HCT116 (cell line): ENCODE measurements at regions not wholly inside any gene's neighbourhood (a gene's known extent, or its start where the extent isn't known, plus 50 kb on each side); places are given as distances from the start of the nearest gene placed in this dataset.

Experiments used
- ATAC-seq: fragments of 200-7000 bp; cut with Tn5 transposase; 2 replicates; pipeline ENCODE4 v1.9.1; 2020; ENCODE audit warnings: mild to moderate bottlenecking, moderate library complexity
- BruUV-seq: library from RNA; stranded (reverse); fragments of 400-500 nt; replicated peaks from 2 replicates; lab custom pipeline; 2021; lab: Mats Ljungman, UMichigan
- CTCF ChIA-PET: fragments of 300-600 bp; sonication (Branson Sonifier 250); formaldehyde crosslinking; loops from one replicate; lab custom pipeline; 2021; ENCODE audit warnings: antibody characterized with exemption; lab: Charles Lee
- POLR2A ChIA-PET: fragments of 300-600, 350-600 bp; sonication (Branson Sonifier 250); formaldehyde crosslinking; loops from one replicate; lab custom pipeline; 2021; ENCODE audit warnings: antibody characterized with exemption; lab: Charles Lee
- RAD21 ChIA-PET, 2 experiments: fragments of 300-600 bp; sonication (Branson Sonifier 250); formaldehyde crosslinking; loops; one replicate each; lab custom pipeline; 2023; ENCODE audit warnings: low total read pairs in 2 of 2; ENCODE audit not compliant: uncharacterized antibody in 2 of 2, unreplicated experiment in 2 of 2, low non-redundant PET in 1 of 2; lab: Charles Lee
- DNase-seq: peaks from one replicate; pipeline ENCODE4 v3.0.0-alpha.2; 2010; ENCODE audit warnings: low read depth, low spot score
- H2AFZ ChIP-seq: fragments of 200-600 bp; shearing (Covaris generic), sonication (generic); 2 replicates; pipeline ENCODE4 v1.6.1; 2017; ENCODE audit warnings: low read depth, mixed run types, mixed read lengths, antibody characterized with exemption, low read length; ENCODE audit not compliant: poor library complexity, severe bottlenecking
- H3K27ac ChIP-seq: 2 replicates; pipeline ENCODE4 v1.5.1; 2012; ENCODE audit warnings: low read depth, low read length
- H3K27me3 ChIP-seq: fragments of 200-600 bp; sonication (generic); 2 replicates; pipeline ENCODE4 v1.6.1; 2016; ENCODE audit warnings: mixed run types, low read length, mixed read lengths; ENCODE audit not compliant: insufficient read depth
- H3K36me3 ChIP-seq, 2 experiments: fragments of 200-500 bp in 1 of 2; fragments of 200-600 bp in 1 of 2; sonication (Bioruptor generic) in 1 of 2; sonication (generic) in 1 of 2; 2 replicates each; pipeline versions ENCODE4 v1.5.1 to v1.6.1; 2014 to 2016; ENCODE audit warnings: low read length in 2 of 2, inconsistent platforms in 1 of 2, mixed read lengths in 1 of 2, mixed run types in 1 of 2; ENCODE audit not compliant: insufficient read depth in 2 of 2, control insufficient read depth in 1 of 2
- H3K4me1 ChIP-seq, 2 experiments: fragments of 200-600 bp in 1 of 2; sonication (generic) in 1 of 2; 2 replicates each; pipeline versions ENCODE4 v1.5.1 to v1.6.1; 2012 to 2017; ENCODE audit warnings: low read length in 2 of 2, inconsistent platforms in 1 of 2, mild to moderate bottlenecking in 1 of 2, mixed read lengths in 1 of 2, mixed run types in 1 of 2, moderate library complexity in 1 of 2; ENCODE audit not compliant: insufficient read depth in 2 of 2, control insufficient read depth in 1 of 2
- H3K4me2 ChIP-seq: fragments of 200-600 bp; sonication (generic); 2 replicates; pipeline ENCODE4 v1.6.1; 2017; ENCODE audit warnings: mixed run types, low read length, mixed read lengths
- H3K4me3 ChIP-seq, 2 experiments: fragments of 200-600 bp in 1 of 2; sonication (generic) in 1 of 2; replicated peaks in 1 of 2; 2 replicates each; pipeline ENCODE4 v1.5.1; 2011 to 2016; ENCODE audit warnings: low read length in 2 of 2, control low read depth in 1 of 2, low read depth in 1 of 2, mild to moderate bottlenecking in 1 of 2, mixed read lengths in 1 of 2, mixed run types in 1 of 2
- H3K79me2 ChIP-seq: fragments of 200-600 bp; sonication (generic); 2 replicates; pipeline ENCODE4 v1.6.1; 2017; ENCODE audit warnings: mild to moderate bottlenecking, mixed run types, low read length, moderate library complexity, mixed read lengths; ENCODE audit not compliant: insufficient read depth
- H3K9ac ChIP-seq: fragments of 200-600 bp; sonication (generic); 2 replicates; pipeline ENCODE4 v1.6.1; 2016; ENCODE audit warnings: low read length, mixed read lengths
- H3K9me2 ChIP-seq: fragments of 200-600 bp; sonication (generic), shearing (Covaris generic); 2 replicates; pipeline ENCODE4 v1.6.1; 2017; ENCODE audit warnings: mixed run types, mild to moderate bottlenecking, moderate library complexity; ENCODE audit not compliant: insufficient read depth
- H3K9me3 ChIP-seq, 2 experiments: fragments of 200-500 bp in 1 of 2; fragments of 200-600 bp in 1 of 2; sonication (Bioruptor generic) in 1 of 2; sonication (generic) in 1 of 2; 2 replicates each; pipeline ENCODE4 v1.6.1; 2014 to 2017; ENCODE audit warnings: low read length in 2 of 2, mixed read lengths in 2 of 2, inconsistent platforms in 1 of 2, low read depth in 1 of 2, mild to moderate bottlenecking in 1 of 2, mixed run types in 1 of 2, moderate library complexity in 1 of 2; ENCODE audit not compliant: control insufficient read depth in 1 of 2, insufficient read depth in 1 of 2
- H4K20me1 ChIP-seq: fragments of 200-600 bp; sonication (generic), shearing (Covaris generic); 2 replicates; pipeline ENCODE4 v1.6.1; 2017; ENCODE audit warnings: mixed run types, mild to moderate bottlenecking, moderate library complexity; ENCODE audit not compliant: insufficient read depth
- ATF3 ChIP-seq: IDR thresholded peaks from 2 replicates; pipeline ENCODE4 v1.6.1; 2012
- CBX3 ChIP-seq: IDR thresholded peaks from 2 replicates; pipeline ENCODE4 v1.6.1; 2012; ENCODE audit warnings: low read depth
- CEBPB ChIP-seq: IDR thresholded peaks from 2 replicates; pipeline ENCODE4 v1.6.1; 2012; ENCODE audit warnings: low read depth
- EGR1 ChIP-seq: IDR thresholded peaks from 2 replicates; pipeline ENCODE4 v1.6.1; 2012; ENCODE audit warnings: low read depth
- ELF1 ChIP-seq: IDR thresholded peaks from 2 replicates; pipeline ENCODE4 v1.6.1; 2012; ENCODE audit warnings: low read depth, borderline replicate concordance
- EZH2 ChIP-seq: fragments of 200-600 bp; sonication (generic); IDR thresholded peaks from 2 replicates; pipeline ENCODE4 v1.6.1; 2017; ENCODE audit warnings: antibody characterized with exemption, mixed run types
- EZH2phosphoT487 ChIP-seq: fragments of 200-600 bp; IDR thresholded peaks from 2 replicates; pipeline ENCODE4 v1.6.1; 2018; ENCODE audit warnings: antibody characterized with exemption, borderline replicate concordance
- FOSL1 ChIP-seq: IDR thresholded peaks from 2 replicates; pipeline ENCODE4 v1.6.1; 2012; ENCODE audit warnings: low read depth
- JUND ChIP-seq: IDR thresholded peaks from 2 replicates; pipeline ENCODE4 v1.6.1; 2012
- MAX ChIP-seq: IDR thresholded peaks from 2 replicates; pipeline ENCODE4 v1.6.1; 2012
- POLR2A ChIP-seq: IDR thresholded peaks from 2 replicates; pipeline ENCODE4 v1.7.0; 2011; ENCODE audit warnings: borderline replicate concordance; ENCODE audit not compliant: insufficient read depth, insufficient read length; ENCODE audit errors: extremely low read depth
- POLR2AphosphoS5 ChIP-seq: IDR thresholded peaks from 2 replicates; pipeline ENCODE4 v1.6.1; 2011; ENCODE audit warnings: mild to moderate bottlenecking, low read depth, low read length, moderate library complexity
- RAD21 ChIP-seq: IDR thresholded peaks from 2 replicates; pipeline ENCODE4 v1.6.1; 2012; ENCODE audit warnings: low read depth, mild to moderate bottlenecking
- SIN3A ChIP-seq: IDR thresholded peaks from 2 replicates; pipeline ENCODE4 v1.6.1; 2012; ENCODE audit warnings: low read depth
- SP1 ChIP-seq: IDR thresholded peaks from 2 replicates; pipeline ENCODE4 v1.6.1; 2012; ENCODE audit warnings: low read depth
- SRF ChIP-seq: IDR thresholded peaks from 2 replicates; pipeline ENCODE4 v1.6.1; 2012; ENCODE audit warnings: low read depth
- TCF7L2 ChIP-seq: IDR thresholded peaks from 2 replicates; pipeline ENCODE4 v1.7.0; 2011; ENCODE audit warnings: borderline replicate concordance, inconsistent platforms; ENCODE audit not compliant: insufficient read depth, insufficient read length; ENCODE audit errors: extremely low read depth
- YY1 ChIP-seq: IDR thresholded peaks from 2 replicates; pipeline ENCODE4 v1.6.1; 2011; ENCODE audit warnings: low read length, low read depth, moderate library complexity, mild to moderate bottlenecking; ENCODE audit not compliant: insufficient replicate concordance; ENCODE audit errors: extremely low read depth
- ZFX ChIP-seq: fragments of 450-650 bp; IDR thresholded peaks from 2 replicates; pipeline ENCODE4 v1.6.1; 2017
- ZNF274 ChIP-seq: fragments of 200-500 bp; sonication (Bioruptor generic); IDR thresholded peaks from 2 replicates; pipeline ENCODE4 v1.6.1; 2014; ENCODE audit warnings: mild to moderate bottlenecking, low read depth, low read length, inconsistent platforms
- intact Hi-C: fragments of 100-400 bp; cut with micrococcal nuclease; formaldehyde crosslinking; loops from 2 replicates; pipeline ENCODE4 v1.10.0; 2022

GRCh38 chr1:80896781-80897356 is 903.9 kb upstream of the ADGRL2 start:
- Histone ChIP-seq H3K27ac (no peak overlapping the region), H3K9me3 (no peaks in the 10 kb centered on the region), H4K20me1 (no peaks in the 10 kb centered on the region), H2AFZ (no peak overlapping the region), H3K36me3 (no peaks in the 10 kb centered on the region), H3K27me3 (no peaks in the 10 kb centered on the region), H3K9ac (no peak overlapping the region), H3K4me3 (no peak overlapping the region), H3K9me2 (no peaks in the 10 kb centered on the region), H3K79me2 (no peaks in the 10 kb centered on the region), H3K4me1 (no peaks in the 10 kb centered on the region), H3K4me2 (no peak overlapping the region)
- CTCF ChIA-PET: no interaction called here
- TF ChIP-seq SRF (no peak), SIN3A (no peak), CBX3 (no peak), ZFX (no peak), ELF1 (no peak), ATF3 (no peak), MAX (no peak), POLR2AphosphoS5 (no peak), EZH2phosphoT487 (no peak), ZNF274 (no peak), YY1 (no peak), JUND (no peak), SP1 (no peak), TCF7L2 (no peak), POLR2A (no peak), RAD21 (no peak), EGR1 (no peak), EZH2 (no peak), CEBPB (no peak), FOSL1 (no peak)
- RAD21 ChIA-PET: no interaction called here
- ATAC-seq: no peak
- intact Hi-C loops: no loop called here
- POLR2A ChIA-PET: no interaction called here
- BruUV-seq: no TSS peak
- no peak for DNase-seq
